GM21786 (cell line): ENCODE measurements at regions not wholly inside any gene's neighbourhood (a gene's known extent, or its start where the extent isn't known, plus 50 kb on each side); places are given as distances from the start of the nearest gene placed in this dataset.

Source experiments
- ATAC-seq: cut with Tn5 transposase; IDR thresholded peaks from one replicate; pipeline ENCODE4 v1.9.1; 2021; ENCODE audit not compliant: unreplicated experiment

DNA sequence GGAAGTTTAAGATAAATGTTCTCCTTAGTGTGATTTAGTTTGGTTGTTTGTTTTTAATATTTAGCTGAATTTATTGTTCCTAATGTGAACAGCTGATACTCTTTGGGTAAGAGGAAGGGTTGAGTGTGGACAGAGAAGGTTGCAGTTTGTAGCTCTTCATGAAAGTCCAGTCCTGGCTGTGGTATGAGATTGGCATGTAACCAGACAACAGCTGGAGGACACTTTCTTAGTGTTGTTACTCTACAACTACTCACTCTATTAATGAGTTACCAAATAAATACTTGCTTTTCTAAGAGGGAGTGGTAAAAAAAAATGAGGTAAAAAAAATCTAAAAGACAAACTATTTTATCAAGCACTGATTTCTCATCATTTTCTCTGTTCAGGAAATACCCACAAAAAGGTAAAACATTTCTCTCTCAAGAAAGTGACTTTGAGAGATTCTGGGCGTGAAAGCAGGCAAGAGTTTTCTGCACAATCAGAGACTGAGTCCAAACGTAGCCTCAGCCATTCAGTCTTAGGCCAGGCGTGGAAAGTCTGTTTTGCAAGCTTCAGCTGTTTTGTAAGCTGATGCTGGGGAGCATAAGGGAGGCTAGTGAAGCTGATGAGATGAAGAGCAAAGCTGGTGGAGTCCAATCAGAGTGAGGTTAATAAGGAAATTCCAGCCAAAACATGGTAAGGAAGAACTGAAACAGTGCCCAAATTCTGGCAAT lies 138.5 kb upstream of the ARPP21 start:
- no peak for ATAC-seq

- no peak for ATAC-seq
These were observed 136.6 kb upstream of the ARPP21 start for GRCh38 chr3:35502699-35503098.

- no peak for ATAC-seq
These were observed 134.1 kb upstream of the ARPP21 start for GRCh38 chr3:35505181-35505580.

DNA sequence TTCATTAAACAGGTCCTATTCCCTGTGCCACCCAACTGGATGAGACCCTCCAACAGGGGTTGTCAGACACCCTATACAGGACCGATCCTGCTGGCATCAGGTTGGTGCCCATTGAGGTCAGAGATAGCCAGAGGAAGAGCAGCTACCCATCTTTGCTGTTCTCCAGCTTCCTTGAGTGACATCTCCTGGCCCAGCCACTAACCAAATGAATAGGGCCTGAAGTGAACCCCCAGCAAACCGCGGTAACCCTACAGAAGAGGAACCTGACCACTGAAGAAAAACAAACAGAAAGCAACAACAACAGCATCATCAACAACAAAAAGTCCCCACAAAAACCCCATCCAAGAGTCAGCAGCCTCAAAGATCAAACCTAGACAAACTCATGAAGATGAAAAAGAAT lies 133.6 kb upstream of the ARPP21 start:
- no peak for ATAC-seq

DNA sequence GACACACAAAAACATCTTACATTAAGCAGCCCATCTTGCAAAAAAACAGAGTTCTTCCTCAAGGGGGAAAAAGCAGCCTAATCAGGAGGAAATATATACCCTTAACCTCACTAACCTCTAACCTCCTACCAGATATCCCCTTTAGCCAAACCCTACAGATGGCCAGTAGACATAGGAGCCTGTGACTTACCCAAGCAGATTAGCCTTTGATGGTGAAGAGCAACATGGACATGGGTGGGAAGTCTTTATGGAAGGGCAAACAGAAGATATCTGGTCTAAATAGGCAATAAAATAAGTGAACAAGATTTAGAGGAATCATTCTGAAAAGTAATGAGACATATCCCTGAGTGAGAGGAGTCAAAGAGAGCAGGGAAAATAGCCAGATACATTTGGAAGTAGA lies 119.4 kb upstream of the ARPP21 start:
- no peak for ATAC-seq

DNA sequence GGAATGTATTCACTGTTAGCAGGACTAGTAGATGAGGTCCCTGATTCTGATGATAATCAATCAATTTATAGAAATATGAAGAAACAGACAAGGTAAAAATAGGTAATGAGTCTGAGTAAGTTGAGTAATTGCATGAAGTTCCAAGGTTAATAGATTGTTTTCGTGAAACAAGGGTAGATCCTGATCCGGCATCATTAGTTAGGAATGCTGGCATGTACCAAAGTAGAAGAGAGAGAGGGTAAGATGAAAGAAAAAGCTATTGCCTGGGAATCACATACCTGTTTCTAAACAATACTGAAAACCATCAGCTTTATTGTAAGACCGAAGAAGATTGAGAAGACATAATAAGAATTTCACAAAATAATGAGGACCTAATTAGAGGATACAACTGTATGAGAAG lies 118.1 kb upstream of the ARPP21 start:
- no peak for ATAC-seq

DNA sequence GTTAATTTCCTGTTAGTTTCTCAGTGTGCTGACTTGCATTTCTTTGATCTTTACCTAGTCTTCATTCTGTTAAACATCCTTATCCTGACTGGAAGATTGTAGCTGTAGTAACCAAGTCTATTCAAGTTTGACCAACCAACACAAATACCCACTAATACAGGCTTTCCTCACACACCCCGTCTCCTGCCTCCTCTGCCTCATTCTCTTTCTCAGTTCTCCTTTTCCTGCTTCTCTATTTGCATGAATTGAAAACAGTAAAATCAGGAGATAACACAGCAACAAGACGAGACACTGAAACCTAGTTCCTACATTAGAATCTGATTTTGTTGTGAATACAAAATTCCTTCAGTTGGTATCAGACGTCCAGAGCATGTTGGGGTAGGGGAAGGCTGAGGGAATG lies 116.9 kb upstream of the ARPP21 start:
- no peak for ATAC-seq

GRCh38 chr3:35523074-35523473 lies 116.3 kb upstream of the ARPP21 start:
- ATAC-seq, result no peak

DNA sequence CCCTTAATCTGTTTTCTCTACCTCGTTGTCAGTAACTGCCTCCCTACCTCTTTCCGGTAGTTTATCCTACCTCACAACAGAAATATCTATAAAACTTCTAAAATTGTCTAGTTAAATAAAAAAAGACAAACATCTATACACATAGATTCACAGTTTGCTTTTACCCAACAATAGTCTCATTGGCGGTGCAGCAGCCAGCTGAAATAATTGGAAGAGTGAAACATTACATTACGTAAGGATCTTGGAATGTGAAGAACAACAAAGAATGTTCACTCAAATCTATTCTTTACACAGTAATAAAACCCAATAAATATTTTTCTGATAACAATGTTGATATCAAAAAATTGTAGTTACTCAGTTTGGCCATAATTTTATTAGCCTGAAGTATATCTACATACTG lies 115.5 kb upstream of the ARPP21 start:
- ATAC-seq, result no peak

DNA sequence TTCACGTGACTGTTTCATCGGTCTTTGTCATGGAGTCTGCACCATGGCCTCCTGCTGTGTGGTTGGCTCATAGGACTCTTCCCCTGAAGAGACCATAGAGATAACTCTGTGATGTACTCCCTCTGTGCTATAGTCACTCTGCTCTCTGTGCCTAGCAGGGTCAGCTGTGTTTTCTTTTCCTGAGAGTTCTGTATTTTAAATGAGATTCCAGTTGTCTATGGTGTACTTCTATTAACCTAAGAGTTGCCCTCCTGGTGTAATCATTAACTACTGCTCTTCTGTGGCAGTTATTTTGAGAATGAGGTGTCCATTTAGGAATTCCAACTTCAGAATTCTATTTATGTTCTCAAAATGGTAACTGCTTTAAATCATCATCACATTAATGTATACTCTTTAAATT lies 114.5 kb upstream of the ARPP21 start:
- no peak for ATAC-seq

- ATAC-seq, result no peak
These were observed 110.6 kb upstream of the ARPP21 start for GRCh38 chr3:35528728-35529127.

- ATAC-seq, result no peak
These were observed 110.0 kb upstream of the ARPP21 start for GRCh38 chr3:35529337-35529736.

DNA sequence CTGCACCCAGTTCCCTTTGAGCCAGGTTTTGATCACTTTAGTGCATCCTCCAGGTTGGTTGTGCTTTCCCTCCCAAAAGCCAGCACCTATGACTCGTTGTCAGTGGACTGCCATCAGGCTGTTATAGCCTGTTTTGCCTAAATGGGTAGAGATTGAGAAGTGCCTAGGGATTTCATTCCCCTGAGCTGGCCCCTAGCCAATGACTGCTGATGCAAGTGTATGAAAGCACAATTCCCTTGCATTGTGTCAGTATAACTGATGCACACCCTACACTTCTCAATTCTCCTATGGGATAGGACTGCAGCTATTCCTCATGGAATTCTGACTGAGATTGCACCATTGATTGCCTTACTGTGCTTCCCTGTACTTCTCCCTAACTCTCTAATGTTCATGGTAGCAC lies 102.1 kb upstream of the ARPP21 start:
- no peak for ATAC-seq

DNA sequence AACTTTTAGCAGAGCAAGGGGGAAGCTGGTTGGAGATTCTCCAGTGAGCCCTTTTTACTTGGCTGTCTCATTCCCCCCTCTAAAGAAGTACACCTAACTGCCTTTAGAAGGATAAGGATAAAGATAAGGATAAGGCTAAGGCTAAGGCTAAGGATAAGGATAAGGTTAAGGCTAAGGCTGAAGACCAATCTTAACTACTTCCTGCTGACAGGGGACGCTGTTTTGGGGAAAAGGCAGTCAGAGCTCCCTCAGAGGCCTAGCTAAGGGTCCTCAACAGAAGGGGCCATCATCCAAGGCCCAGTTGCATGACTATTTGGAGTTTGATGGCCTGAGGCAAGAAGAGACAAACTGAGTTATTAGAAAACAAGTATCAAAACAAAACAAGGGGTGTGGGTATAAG lies 94.3 kb upstream of the ARPP21 start:
- no peak for ATAC-seq

GRCh38 chr3:35549690-35550089 lies 89.6 kb upstream of the ARPP21 start:
- ATAC-seq, result no peak

- ATAC-seq, result no peak
These were observed 77.2 kb upstream of the ARPP21 start for GRCh38 chr3:35562141-35562540.

DNA sequence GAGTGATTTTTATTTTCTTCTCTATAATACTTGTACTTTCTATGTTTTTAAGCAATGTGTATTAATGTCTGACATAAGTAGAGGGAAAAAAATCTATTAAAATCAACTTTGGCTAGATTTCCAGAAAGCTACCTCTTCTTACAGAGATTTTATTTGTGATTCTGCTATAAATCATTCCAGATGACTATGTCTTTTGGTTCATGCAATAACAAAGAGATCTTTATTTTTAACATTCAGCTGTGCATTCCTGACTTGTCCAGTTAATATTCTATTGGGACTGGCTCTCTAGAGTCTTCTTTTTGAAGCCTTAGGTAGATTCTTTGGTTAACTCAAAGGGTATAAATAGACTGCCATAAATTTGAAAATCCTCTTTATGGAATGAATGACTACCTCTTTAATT lies 74.3 kb upstream of the ARPP21 start:
- ATAC-seq, result no peak
